ENCODE measurements at regions not wholly inside any gene's neighbourhood (a gene's known extent, or its start where the extent isn't known, plus 50 kb on each side); places are given as distances from the start of the nearest gene placed in this dataset.

DNA sequence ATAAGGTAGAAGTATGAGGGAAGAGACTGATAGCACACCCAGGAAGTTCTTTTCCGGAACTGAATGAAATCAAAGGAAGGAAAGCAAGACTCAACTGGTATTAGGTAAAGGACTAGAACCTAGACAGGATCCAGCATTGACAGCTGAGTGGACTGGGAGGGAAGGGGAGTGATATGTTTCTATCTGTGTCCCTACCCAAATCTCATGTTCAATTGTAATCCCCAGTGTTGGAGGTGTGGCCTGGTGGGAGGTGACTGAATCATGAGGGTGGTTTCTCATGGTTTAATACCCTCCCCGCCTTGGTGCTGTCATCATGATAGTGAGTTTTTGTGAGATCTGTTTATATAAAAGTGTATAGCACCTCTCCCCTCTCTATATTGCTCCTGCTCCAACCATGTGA is 415.9 kb upstream of the KCNMB2 start:
- peaks cover 21% of the 10 kb centered on the region for H3K4me1 Mint-ChIP-seq (ENCODE audit: low read depth)
- peaks cover 15% of the 10 kb centered on the region for H3K9me3 Mint-ChIP-seq (ENCODE audit: low read depth)
- peaks cover 8% of the 10 kb centered on the region for H3K36me3 Mint-ChIP-seq (ENCODE audit: low read depth)
- H3K27me3 Mint-ChIP-seq (ENCODE audit: low read depth) = no peaks in the 10 kb centered on the region
- no peak for DNase-seq (ENCODE audit: low spot score)
- H3K27ac Mint-ChIP-seq (ENCODE audit: unreplicated experiment) = peak overlapping the region; percentile 96
- TF ChIP-seq, protein P1, sequence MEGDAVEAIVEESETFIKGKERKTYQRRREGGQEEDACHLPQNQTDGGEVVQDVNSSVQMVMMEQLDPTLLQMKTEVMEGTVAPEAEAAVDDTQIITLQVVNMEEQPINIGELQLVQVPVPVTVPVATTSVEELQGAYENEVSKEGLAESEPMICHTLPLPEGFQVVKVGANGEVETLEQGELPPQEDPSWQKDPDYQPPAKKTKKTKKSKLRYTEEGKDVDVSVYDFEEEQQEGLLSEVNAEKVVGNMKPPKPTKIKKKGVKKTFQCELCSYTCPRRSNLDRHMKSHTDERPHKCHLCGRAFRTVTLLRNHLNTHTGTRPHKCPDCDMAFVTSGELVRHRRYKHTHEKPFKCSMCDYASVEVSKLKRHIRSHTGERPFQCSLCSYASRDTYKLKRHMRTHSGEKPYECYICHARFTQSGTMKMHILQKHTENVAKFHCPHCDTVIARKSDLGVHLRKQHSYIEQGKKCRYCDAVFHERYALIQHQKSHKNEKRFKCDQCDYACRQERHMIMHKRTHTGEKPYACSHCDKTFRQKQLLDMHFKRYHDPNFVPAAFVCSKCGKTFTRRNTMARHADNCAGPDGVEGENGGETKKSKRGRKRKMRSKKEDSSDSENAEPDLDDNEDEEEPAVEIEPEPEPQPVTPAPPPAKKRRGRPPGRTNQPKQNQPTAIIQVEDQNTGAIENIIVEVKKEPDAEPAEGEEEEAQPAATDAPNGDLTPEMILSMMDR (IDR thresholded peaks at IDR 0.05) = no peak
- no peak overlapping the region for H3K4me3 Mint-ChIP-seq (ENCODE audit: unreplicated experiment)

- DNase-seq (ENCODE audit: low spot score) = no peak
- TF ChIP-seq, protein P1 (IDR thresholded peaks at IDR 0.05) = no peak
- Mint-ChIP-seq H3K36me3 (ENCODE audit: low read depth) (peaks cover 2% of the 10 kb centered on the region), H3K9me3 (ENCODE audit: low read depth) (peaks cover 4% of the 10 kb centered on the region), H3K4me3 (ENCODE audit: unreplicated experiment) (no peak overlapping the region), H3K4me1 (ENCODE audit: low read depth) (peaks cover 10% of the 10 kb centered on the region), H3K27ac (ENCODE audit: unreplicated experiment) (no peak overlapping the region), H3K27me3 (ENCODE audit: low read depth) (no peaks in the 10 kb centered on the region)
These were observed 409.6 kb upstream of the KCNMB2 start for GRCh38 chr3:178126686-178127085.

DNA sequence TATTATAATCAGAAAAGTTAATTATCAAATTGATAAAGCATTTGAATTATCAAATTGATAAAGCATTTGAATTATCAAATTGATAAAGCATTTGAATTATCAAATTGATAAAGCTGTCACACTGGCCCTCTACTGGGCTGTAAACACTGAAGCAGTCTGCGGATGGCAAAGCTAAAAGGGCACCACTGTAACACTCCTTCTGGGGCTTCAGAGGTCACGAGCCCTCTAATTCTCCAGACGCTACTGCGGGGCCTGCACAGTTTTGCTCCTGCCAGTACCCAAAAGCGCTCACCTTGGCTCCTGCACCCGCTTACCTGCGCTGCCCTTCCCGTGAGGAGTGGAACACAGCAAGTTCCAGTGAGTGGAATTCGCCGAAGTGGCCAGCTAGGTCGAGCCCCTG is 409.0 kb upstream of the KCNMB2 start:
- TF ChIP-seq, protein P1 (IDR thresholded peaks at IDR 0.05) = no peak
- Mint-ChIP-seq H3K4me1 (ENCODE audit: low read depth) (peaks cover 13% of the 10 kb centered on the region), H3K4me3 (ENCODE audit: unreplicated experiment) (no peak overlapping the region), H3K36me3 (ENCODE audit: low read depth) (peaks cover 2% of the 10 kb centered on the region), H3K9me3 (ENCODE audit: low read depth) (peaks cover 4% of the 10 kb centered on the region), H3K27ac (ENCODE audit: unreplicated experiment) (no peak overlapping the region), H3K27me3 (ENCODE audit: low read depth) (no peaks in the 10 kb centered on the region)
- DNase-seq (ENCODE audit: low spot score) = no peak

DNA sequence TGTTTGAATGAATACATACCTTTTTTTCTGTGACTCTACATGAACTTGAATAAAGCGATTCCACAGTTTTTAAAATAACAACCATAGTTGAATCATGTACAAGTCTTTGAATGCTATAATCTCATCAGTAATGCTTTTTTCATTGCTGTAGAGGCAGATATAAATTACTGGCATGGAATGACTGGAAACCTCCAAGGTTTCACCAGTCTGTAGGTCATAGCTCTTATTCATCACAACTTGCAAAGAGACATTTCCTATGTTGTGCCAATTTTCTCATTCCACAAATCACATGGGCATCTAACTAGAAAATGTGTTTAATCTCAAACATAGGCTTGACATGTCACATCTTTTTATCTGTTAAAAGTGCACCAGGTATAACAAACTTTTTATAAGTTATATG is 407.1 kb upstream of the KCNMB2 start:
- Mint-ChIP-seq H3K27ac (ENCODE audit: unreplicated experiment) (no peak overlapping the region), H3K4me3 (ENCODE audit: unreplicated experiment) (no peak overlapping the region), H3K36me3 (ENCODE audit: low read depth) (peaks cover 2% of the 10 kb centered on the region), H3K9me3 (ENCODE audit: low read depth) (peaks cover 4% of the 10 kb centered on the region), H3K27me3 (ENCODE audit: low read depth) (no peaks in the 10 kb centered on the region), H3K4me1 (ENCODE audit: low read depth) (peaks cover 10% of the 10 kb centered on the region)
- TF ChIP-seq, protein P1 (IDR thresholded peaks at IDR 0.05) = no peak
- DNase-seq (ENCODE audit: low spot score) = no peak

GRCh38 chr3:178131801-178132200 is 404.4 kb upstream of the KCNMB2 start:
- Mint-ChIP-seq H3K36me3 (ENCODE audit: low read depth) (peaks cover 2% of the 10 kb centered on the region), H3K4me3 (ENCODE audit: unreplicated experiment) (no peak overlapping the region), H3K27me3 (ENCODE audit: low read depth) (no peaks in the 10 kb centered on the region), H3K27ac (ENCODE audit: unreplicated experiment) (no peak overlapping the region), H3K9me3 (ENCODE audit: low read depth) (peaks cover 13% of the 10 kb centered on the region), H3K4me1 (ENCODE audit: low read depth) (peaks cover 15% of the 10 kb centered on the region)
- no peak for DNase-seq (ENCODE audit: low spot score)
- TF ChIP-seq, protein P1 (IDR thresholded peaks at IDR 0.05) = no peak

All from chondrocyte (in vitro differentiated cells).